CD4-positive, alpha-beta T cell treated with Interferon alpha-2 for 1 hour (primary cell): ENCODE measurements at regions not wholly inside any gene's neighbourhood (a gene's known extent, or its start where the extent isn't known, plus 50 kb on each side); places are given as distances from the start of the nearest gene placed in this dataset.
"Not testable (repeated sequence)": the region's sequence is repeated elsewhere in the genome, so short reads cannot be mapped to it uniquely, and the experiment has no call there.

Experiments
- DNase-seq, 2 donors: peaks; one replicate each; pipeline ENCODE4 v3.0.0-alpha.2; 2020 to 2022

DNA sequence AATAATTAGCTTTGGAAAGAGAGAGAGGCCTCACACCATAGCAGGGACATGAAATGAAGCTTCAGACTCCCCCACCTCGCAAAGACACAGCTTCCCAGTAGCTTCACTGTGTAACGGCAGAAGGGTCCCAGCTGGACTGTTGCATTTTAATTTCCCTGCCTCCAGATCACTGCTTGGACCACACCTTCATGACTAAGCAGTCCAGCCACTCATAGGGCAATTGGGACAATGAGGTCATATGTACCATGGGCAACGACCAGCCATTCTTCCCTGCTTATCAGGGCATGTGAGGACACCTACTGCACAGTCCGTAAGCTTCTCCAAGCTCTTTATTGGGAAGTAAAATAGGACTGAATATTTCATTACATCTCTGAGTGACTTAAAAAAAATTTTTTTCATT, 183.0 kb downstream of the MREG start:
- no peak for DNase-seq

DNA sequence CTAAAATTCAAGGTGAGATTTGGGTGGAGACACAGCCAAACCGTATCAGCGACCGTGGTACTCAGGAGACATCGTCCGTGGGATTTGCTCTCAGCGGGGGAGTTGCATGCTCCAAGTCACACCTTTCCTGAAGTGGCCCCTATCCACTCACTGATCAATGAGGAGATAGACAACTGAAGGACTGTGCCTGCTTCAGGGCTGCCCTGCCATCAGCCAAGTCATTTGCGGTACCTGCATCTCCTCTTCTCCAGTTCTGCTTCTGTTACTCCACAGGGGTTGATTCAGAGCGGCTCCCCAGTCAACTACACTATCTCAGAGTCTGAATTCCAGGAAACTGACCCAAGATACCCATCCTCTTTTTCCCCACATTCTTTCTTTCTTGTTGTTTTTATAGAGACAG, 184.1 kb downstream of the MREG start:
- no peak for DNase-seq

DNA sequence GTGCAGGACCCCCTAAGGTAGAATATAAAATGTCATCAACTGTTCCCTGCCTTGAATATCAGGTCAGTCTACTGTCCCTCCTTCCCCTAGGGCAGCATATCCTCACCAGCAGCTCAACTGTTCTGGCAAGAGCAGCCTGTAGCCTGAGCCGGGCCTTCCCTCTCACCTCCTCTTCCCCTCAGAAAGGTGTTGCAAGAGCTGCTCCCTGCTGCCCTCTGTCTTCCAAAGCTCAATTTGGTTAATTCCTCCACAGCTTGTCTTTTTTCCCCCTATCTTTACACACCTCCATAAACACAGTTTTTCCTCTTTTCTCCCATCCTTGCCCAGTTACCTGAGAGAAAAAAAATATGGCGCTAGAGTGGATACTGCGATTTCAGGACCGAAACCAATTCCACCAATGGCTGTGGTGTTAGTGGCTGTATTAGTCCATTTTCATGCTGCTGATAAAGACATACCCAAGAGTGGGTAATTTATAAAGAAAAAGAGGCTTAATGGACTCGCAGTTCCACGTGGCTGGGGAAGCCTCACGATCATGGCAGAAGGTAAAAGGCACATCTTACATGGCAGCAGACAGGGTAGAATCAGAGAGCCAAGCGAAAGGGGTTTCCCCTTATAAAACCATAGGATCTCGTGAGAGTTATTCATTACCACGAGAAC, 184.7 kb downstream of the MREG start:
- DNase-seq = peak; percentile 33 to 50

DNA sequence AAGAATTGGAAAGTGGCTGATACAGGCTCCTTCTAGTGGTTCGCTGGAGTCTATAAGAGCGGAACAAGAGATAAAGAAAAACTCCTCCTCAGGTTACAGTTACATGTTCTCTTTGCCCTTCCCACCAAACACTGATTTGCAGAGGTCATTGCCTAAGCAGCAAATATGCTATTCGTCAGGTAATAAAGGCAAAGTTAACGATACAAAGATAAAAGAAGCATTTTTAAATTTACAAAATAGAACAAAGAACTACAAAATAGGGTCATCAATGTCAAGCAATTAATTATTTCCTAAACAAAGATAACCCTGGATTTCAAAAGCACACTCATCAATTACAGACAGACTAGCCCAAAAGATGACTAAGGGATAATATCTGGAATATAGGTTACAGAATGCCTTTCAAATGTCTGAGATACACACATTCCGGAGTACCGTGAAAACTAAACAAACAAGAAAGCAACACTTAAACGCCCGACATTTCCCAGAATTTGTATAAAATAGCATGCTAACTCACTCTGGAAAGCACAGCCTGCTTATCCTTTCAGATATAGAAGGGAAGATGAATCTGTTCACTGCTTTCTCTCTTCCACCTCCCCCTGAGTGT, 186.4 kb downstream of the MREG start:
- no peak for DNase-seq

DNA sequence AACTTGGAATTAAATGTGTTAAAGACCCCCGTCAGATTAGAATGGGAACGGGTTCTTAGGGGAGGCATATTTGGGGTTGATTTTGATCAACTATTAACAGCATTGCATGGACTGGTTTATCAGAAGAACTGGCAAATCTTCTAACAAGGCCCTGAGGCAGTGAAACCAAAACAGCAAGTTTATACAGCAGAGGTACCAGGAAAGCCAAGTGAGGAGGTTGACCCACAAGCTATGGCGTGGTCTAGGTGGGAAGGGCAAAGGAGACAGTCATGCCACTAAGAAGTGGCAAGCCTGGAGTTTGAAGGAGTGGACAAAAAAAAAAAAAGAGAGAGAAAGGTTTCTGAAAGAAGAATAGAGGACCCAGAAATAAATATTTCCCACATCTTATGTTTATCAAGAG, 187.0 kb downstream of the MREG start:
- DNase-seq = no peak

DNA sequence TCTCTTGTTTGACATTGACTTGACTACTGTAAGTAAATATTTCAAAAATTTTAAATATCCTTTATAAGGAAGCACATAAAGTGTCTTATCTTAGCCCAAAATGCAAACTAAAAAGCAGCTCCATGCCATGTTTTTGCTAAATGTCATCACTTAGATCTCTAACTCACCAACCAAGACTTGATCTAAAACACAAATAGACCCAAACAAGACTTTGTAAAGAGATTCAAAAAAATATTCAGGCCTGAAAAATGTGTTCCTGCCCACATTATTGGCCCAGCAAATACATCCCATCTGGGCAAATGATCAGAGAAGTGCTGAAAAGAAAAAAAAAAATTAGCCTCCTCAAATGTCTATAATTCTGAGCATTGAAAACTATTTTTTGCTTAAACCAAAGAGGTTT, 187.6 kb downstream of the MREG start:
- DNase-seq = no peak

DNA sequence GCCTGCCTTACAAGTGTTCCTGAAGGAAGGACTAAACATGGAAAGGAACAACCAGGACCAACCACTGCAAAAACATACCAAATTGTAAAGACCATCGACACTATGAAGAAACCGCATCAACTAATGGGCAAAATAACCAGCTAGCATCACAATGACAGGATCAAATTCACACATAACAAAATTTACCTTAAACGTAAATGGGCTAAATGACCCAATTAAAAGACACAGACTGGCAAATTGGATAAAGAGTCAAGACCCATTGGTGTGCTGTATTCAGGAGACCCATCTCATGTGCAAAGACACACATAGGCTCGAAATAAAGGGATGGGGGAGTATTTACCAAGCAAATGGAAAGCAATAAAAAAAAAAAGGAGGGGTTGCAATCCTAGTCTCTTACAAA, 192.1 kb downstream of the MREG start:
- DNase-seq = not testable (repeated sequence)

DNA sequence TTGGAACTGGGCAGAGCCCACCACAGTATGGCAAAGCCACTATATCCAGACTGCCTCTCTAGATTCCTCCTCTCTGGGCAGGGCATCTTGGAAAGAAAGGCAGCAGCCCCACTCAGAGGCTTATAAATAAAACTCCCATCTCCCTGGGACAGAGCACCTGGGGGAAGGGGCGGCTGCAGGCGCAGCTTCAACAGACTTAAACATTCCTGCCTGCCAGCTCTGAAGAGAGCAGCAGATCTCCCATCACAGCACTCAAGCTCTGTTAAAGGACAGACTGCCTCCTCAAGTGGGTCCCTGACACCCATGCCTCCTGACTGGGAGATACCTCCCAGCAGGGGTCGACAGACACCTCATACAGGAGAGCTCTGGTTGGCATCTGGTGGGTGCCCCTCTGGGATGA, 193.6 kb downstream of the MREG start:
- DNase-seq = not testable (repeated sequence)

DNA sequence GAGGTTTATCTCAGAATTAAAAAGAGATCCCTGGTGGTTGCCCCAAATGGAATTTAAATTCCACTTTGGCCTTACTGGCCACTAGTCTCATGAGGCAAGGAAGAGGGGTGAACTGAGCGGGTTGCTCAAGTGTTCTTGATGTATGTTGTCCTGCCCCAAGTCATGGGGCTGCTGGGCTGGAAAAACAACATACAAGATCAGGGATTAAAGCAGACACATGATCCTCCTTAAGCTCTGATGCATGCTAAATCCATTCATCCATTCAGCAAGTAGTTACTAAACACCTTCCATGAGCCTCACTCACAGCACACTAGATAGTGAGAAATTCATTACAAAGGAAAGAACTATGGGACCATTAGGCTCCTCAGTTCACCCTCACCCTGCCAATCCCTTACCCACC, 196.3 kb downstream of the MREG start:
- no peak for DNase-seq

DNA sequence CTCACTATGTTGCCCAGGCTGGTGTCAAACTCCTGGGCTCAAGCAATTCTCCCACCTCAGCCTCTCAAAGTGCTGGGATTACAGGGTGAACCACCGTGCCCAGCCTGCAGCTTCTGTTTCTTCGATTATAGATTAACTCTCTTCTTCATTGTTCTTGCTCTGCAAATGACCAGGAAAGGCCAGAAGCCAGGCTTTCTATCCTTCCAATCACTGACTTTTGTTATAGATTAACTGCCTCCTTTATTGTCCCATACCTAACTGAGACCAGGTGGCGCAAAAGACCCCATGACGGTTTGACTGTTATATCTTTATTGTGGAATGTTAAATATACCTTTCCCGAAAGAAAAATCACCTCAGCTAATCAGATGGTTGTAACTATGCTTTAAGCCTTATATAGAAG, 196.9 kb downstream of the MREG start:
- no peak for DNase-seq

DNA sequence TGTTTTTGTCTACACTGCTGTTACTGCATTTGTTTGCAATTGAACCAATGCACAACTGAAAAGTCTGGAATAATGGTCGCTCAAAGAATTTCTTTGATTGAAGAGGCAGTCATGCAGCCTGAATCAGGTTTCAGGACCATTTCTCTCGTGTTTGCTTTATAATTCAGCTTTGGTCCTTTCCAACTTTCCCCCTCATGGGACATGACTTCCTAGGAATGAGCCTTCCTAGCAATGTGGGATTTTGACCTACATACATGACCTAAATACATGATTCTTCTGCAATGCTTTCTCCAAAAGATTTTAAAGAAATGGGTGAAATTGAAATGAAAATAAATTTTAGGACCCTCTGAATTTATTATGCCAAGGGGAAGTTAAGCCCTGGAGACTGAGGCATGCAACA, 197.4 kb downstream of the MREG start:
- no peak for DNase-seq

DNA sequence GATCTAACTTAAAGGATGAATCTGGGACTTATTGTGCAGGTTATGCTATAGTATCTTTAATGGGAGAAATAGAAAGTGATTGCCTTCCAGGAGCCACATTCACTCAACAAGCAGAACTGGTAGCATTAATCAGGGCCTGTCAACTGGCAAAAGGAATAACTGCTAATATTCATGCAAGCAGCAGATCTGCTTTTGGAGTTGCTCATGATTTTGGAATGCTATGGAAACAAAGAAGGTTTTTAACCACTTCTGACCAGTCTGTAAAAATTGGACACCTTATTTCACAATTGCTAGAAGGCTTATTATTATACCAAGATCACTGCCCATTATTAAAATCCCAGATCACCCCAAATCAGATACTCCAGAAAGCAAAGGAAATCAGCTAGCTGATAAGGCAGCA, 200.4 kb downstream of the MREG start:
- DNase-seq = no peak

DNA sequence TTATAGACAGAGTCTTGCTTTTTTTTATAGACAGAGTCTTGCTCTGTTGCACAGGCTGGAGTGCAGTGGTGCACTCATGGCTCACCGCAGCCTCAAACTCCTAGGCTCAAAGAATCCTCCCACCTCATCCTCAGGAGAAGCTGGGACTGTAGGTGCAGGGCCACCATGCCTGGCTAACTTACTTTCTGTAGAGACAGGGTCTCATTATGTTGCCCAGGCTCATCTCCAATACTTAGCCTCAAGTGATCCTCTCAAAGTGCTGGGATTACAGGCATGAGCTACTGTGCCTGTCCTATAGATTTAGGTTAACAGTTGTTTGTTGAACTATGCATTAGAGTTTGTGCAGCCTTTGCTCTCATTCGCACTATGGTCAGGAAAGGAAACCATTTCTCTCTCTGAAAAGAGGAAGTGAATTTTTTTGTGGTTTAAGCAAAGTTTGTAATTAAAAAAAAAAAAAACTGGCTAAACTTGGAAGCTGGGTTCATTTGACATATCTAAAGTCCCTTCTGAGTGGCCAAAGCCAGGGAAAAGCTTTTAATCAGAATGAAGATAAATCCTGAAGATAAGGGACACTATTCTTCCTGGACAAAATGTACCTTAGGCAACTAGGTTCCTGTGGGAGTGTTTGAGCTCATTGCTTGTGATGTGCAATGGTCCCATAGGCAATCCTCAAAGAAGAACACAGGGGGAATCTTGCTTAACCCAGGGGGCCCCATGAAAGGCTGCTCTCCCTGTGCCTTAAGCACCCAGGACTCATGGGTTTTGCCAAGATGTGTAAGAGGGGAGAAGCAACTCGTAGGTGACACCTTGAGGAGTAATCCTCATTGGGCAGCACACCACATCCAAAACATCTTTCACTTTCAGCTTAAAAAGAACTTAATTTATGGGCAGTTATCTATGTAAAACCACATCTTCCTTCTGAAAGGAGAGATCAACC, 201.7 kb downstream of the MREG start:
- DNase-seq = peak in 1 of 2 donors; percentile 9

DNA sequence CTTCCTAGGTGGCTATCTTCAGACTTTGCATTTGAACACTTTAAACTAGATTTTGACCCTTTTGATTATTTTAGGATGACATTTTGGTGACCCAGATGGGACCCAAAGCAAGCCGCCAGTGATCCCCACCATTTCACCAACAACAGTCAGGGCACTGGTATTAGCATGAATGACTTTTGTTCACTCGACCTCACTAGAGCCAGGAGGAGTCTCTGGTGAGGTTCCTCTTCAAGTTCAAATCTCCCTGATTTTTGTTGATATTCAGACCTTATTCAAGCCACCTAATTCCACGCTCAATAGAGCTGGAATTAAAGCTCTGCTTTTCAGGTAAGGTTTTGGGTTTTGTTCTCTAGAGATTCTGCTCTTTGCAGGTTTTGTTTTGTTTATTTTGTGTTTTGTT, 202.3 kb downstream of the MREG start:
- no peak for DNase-seq

DNA sequence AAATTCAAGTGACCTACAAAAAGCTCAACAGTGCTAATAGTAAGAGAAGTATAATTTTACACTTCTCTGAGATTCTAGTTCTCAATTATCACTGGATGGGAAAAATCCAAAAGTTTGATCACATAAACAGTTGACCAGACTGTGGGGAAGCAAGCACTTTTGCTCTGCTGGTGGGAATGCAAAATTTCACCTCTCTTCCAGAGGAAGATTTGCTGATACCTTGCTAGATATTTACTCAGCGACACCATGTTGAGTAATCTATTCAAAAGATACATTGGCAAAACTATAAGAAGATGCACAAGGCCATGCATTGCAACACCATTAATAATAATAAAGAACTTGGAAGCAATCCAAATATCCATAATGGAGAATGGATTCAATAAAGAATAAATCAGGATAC, 204.4 kb downstream of the MREG start:
- no peak for DNase-seq

DNA sequence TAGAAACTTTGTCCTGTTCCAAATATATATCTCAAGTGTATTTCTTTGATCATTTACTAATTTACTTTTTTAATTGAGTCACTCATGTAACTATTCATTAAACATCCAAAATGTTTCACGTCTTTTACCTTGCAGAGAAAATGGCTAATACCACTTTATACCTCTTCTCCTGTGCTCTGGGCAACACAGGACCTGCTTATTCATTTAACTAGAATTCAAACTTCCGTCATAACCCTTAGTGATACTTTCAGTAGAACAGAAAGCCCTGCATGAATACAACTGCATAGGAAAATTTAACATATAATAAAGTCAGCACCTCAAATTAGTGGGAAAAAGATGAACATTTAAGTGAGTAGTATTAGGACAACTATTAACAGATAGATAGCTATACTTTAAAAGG, 205.2 kb downstream of the MREG start:
- DNase-seq = no peak

DNA sequence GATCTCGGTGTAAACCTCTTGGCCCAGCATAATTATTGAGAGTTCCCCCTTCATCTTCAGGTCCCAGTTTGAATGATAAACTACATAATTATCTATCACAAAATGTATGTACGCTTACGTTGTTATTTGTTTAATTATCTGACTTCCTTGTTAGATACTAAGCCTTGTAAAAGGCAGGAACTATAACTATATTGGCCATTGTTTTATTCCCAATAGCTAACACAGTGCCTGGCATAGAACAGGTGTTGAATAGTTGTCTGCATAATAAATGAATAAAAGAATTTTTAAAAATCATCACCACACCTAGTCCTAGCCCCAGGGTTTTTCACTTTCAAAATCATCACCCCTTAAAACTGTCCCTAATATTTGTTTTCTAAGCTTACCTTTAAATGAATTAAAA, 207.9 kb downstream of the MREG start:
- no peak for DNase-seq

DNA sequence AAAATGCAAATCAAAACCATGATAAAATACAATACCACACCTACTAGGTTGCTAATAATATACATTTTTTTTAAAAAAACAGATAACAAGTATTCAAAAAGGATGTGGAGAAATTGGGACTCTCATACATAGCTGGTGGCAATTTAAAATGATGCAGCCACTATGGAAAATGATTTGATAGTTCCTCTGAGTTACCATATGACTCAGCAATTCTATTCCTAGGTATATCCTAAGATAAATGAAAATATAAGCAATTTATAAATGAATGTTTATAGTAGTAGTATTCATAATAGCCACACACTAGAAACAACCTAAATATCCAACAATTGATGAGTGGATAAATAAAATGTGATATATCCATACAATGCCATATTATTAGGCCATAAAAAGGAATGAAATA, 210.2 kb downstream of the MREG start:
- no peak for DNase-seq

DNA sequence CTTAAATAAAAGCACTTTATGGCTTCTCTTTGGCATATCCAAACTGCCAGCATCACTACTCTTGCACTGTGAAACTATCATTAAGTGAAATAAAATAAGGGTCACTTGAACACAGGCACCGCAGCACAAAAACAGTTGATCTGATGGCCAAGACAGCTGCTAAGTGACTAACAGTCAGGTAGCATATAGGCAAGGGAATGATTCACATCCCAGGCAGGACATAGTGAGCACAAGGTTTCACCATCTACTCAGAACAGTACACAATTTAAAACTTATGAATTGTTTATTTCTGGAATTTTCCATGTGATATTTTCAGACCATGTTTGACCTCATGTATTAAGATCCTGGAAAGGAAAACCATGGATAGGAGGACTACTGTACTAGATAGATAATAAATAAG, 214.2 kb downstream of the MREG start:
- DNase-seq = no peak

DNA sequence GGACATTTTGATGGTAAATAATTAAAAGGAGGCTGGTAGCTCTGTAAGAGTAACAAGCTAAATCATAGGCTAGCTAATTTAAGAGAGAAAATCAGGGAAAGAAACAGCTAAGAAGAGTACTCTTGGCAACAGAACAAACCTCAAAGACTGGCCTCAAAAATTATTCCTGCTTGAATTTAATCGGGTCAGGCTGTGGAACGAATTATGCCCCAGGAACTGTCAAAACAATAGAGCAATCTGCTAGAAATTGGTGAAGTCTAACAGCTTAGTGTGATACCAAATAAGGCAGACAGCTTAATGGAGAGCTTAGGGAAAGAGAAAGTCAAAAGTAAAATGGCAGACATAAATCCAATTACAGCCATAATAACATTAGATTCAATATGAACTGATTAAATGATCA, 215.7 kb downstream of the MREG start:
- DNase-seq = no peak

DNA sequence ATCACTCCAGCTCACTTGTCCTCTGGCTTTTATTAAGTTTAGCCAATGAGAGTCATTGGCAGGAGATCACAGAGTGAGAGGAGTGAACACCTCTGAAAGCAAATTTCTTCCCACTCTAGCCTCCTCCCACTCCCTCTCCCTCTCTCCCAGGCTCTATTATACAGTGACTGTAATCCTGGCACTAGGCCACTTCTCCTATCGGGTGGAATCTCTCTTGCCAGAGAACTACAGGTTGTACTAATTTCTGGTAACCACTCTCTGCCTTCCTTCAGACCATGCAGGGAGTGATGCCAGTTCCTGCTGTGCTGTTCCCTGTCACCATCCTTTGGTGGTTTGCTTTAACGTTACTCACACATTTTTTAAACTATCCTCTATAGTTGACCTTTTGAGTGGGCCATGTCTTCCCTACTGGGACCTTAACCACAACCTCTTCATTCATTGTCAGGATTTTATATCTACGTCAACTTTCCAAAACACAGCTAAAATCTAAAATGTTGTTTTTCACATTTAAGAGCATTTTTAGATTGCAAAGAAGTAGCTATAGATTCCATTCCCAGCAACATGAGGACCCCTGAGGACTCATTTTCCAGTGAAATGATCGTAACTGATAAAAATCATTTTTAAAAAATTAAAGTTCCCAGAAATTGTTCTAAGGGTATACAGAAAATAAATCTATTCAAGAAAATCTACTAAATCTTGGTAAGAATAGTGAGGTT, 217.1 kb downstream of the MREG start:
- no peak for DNase-seq

DNA sequence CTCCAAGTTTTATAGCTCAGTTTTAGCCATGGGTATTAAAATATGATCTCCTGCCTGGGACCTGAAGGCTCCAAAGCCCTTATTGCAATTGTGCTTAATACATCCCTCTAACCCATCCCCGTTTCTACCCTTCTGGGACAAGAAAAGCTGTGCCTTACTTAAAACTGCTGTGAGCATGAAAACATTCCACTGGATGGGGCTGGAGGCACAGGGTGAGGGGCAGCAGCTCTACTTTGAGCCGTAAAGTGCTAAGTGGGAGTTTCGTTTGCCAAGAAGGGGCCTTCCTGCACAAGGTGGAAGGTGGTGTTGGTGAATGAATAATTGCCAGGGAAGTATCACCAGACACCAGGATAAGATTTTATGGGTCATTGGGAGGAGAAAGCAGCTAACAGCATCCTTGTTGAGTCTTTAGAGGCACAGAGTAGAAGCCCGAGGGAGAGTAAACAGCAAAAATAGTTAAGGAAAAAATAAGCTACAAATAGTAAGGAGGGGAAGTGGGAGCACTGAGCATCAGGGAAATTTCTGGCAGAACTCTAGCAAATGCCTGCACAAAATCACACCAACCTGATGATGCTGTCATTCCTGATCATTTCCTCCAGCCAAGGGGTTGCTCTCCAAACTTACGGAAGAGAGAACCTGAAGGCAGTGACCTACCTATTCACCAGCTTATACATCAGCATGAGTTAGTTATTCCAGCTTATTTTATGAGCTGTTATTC, 218.4 kb downstream of the MREG start:
- DNase-seq = no peak
